ENCODE measurements at regions not wholly inside any gene's neighbourhood (a gene's known extent, or its start where the extent isn't known, plus 50 kb on each side); places are given as distances from the start of the nearest gene placed in this dataset.

DNA sequence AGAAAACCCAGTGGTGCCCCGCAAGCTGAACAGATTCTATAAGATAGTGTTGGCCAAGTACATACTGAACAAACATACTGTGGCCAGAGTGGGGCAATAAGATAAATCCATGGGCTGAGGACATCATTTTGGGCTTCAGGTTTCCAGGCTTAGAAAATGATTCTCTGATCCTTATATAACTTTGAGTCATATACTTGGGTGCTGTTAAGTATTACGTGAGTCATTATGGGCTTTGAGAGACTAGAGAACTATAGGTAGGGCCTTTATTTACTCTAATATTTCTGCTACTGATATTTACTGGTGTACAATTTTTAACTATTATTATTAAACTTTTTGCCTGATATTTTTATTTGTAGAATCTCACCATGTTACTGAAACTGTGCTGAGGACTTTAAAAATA lies 586.1 kb downstream of the CENPC start:
- TF ChIP-seq FOXK2 (IDR thresholded peaks at IDR 0.05), result no peak
- TF ChIP-seq NFRKB (IDR thresholded peaks at IDR 0.05), result no peak
- no peak for TF ChIP-seq TARDBP (IDR thresholded peaks at IDR 0.05)
- no peak for TF ChIP-seq BHLHE40 (IDR thresholded peaks at IDR 0.05; ENCODE audit: borderline replicate concordance)
- TF ChIP-seq L3MBTL2 (conservative IDR thresholded peaks at IDR 0.05), result no peak
